ENCODE measurements at regions not wholly inside any gene's neighbourhood (a gene's known extent, or its start where the extent isn't known, plus 50 kb on each side); places are given as distances from the start of the nearest gene placed in this dataset.

- ATAC-seq (no peak), DNase-seq (ENCODE audit: low spot score) (no peak)
- Mint-ChIP-seq H3K27ac (no peak overlapping the region), H3K9me3 (peaks cover 7% of the 10 kb centered on the region; the same call in 1 of the 2 replicates), H3K4me3 (no peak overlapping the region), H3K27me3 (ENCODE audit: low read depth) (no peaks in the 10 kb centered on the region), H3K36me3 (no peaks in the 10 kb centered on the region; the same call in 1 of the 2 replicates), H3K4me1 (peaks cover 4% of the 10 kb centered on the region)
- ChIA-PET CTCF (no interaction called here), POLR2A (no interaction called here)
- TF ChIP-seq PRDM15 (CRISPR knock-in tag; IDR thresholded peaks at IDR 0.05) (no peak), AFF4 (CRISPR knock-in tag; IDR thresholded peaks at IDR 0.05; ENCODE audit: borderline replicate concordance) (no peak), EMX1 (CRISPR knock-in tag; IDR thresholded peaks at IDR 0.05) (no peak), KAT7 (CRISPR knock-in tag; IDR thresholded peaks at IDR 0.05; ENCODE audit: borderline replicate concordance) (no peak), CREM (CRISPR knock-in tag; IDR thresholded peaks at IDR 0.05) (no peak), AR (CRISPR knock-in tag; IDR thresholded peaks at IDR 0.05) (no peak), GABPB1 (CRISPR knock-in tag; IDR thresholded peaks at IDR 0.05) (no peak), IRF1 (CRISPR knock-in tag; IDR thresholded peaks at IDR 0.05) (no peak), NFATC4 (CRISPR knock-in tag; IDR thresholded peaks at IDR 0.05) (no peak)
These were observed 352.6 kb downstream of the ADRA2A start for GRCh38 chr10:111429288-111430028.

GRCh38 chr10:111430070-111430469 lies 353.2 kb downstream of the ADRA2A start:
- CTCF ChIA-PET, result no interaction called here
- DNase-seq (ENCODE audit: low spot score) (no peak), ATAC-seq (no peak)
- no peak overlapping the region for H3K4me3 Mint-ChIP-seq
- no peak overlapping the region for H3K27ac Mint-ChIP-seq
- no peaks in the 10 kb centered on the region for H3K27me3 Mint-ChIP-seq (ENCODE audit: low read depth)
- no peaks in the 10 kb centered on the region; the same call in 1 of the 2 replicates for H3K36me3 Mint-ChIP-seq
- H3K9me3 Mint-ChIP-seq, result peaks cover 7% of the 10 kb centered on the region; the same call in 1 of the 2 replicates
- H3K4me1 Mint-ChIP-seq, result peaks cover 4% of the 10 kb centered on the region
- POLR2A ChIA-PET, result no interaction called here
- no peak for TF ChIP-seq JAZF1 (CRISPR knock-in tag; IDR thresholded peaks at IDR 0.05)
- no peak for TF ChIP-seq MYBL2 (CRISPR knock-in tag; IDR thresholded peaks at IDR 0.05)
- no peak for TF ChIP-seq CDX4 (CRISPR knock-in tag; IDR thresholded peaks at IDR 0.05; ENCODE audit: borderline replicate concordance)
- no peak for TF ChIP-seq NR1H2 (CRISPR knock-in tag; IDR thresholded peaks at IDR 0.05)
- TF ChIP-seq MAX (CRISPR knock-in tag; IDR thresholded peaks at IDR 0.05), result no peak
- TF ChIP-seq SOX15 (CRISPR knock-in tag; IDR thresholded peaks at IDR 0.05), result no peak
- no peak for TF ChIP-seq OVOL2 (CRISPR knock-in tag; IDR thresholded peaks at IDR 0.05; ENCODE audit: borderline replicate concordance)
- TF ChIP-seq TEAD1 (CRISPR knock-in tag; IDR thresholded peaks at IDR 0.05), result no peak
- no peak for TF ChIP-seq AR (CRISPR knock-in tag; IDR thresholded peaks at IDR 0.05)
- no peak for TF ChIP-seq NFATC4 (CRISPR knock-in tag; IDR thresholded peaks at IDR 0.05)
- no peak for TF ChIP-seq GTF2I (CRISPR knock-in tag; conservative IDR thresholded peaks at IDR 0.05)
- TF ChIP-seq ZNF121 (CRISPR knock-in tag; IDR thresholded peaks at IDR 0.05), result no peak
- no peak for TF ChIP-seq ELF4 (CRISPR knock-in tag; IDR thresholded peaks at IDR 0.05; ENCODE audit: low read depth)

Data from WTC11 (cell line).